B cell (primary cell): ENCODE measurements at regions not wholly inside any gene's neighbourhood (a gene's known extent, or its start where the extent isn't known, plus 50 kb on each side); places are given as distances from the start of the nearest gene placed in this dataset.

Source experiments
- ATAC-seq: fragments of 200-7000 bp; cut with Tn5 transposase; one replicate; pipeline ENCODE4 v1.10.0; 2021; ENCODE audit warnings: low read depth, mild to moderate bottlenecking, moderate number of reproducible peaks, moderate library complexity
- CTCF ChIA-PET: fragments of 350-600 bp; sonication (Branson Sonifier 250); formaldehyde crosslinking; loops from one replicate; lab custom pipeline; 2021; ENCODE audit warnings: antibody characterized with exemption, inconsistent platforms; lab: Charles Lee
- POLR2A ChIA-PET: fragments of 350-600 bp; sonication (Branson Sonifier 250); formaldehyde crosslinking; loops from one replicate; lab custom pipeline; 2021; ENCODE audit warnings: antibody characterized with exemption; lab: Charles Lee
- DNase-seq: peaks from one replicate; pipeline ENCODE4 v3.0.0; 2013
- H2AFZ ChIP-seq: 2 replicates; pipeline ENCODE4 v1.6.1; 2012; ENCODE audit warnings: mild to moderate bottlenecking, low read depth, low read length; ENCODE audit not compliant: insufficient read depth, poor library complexity, severe bottlenecking
- H3K27ac ChIP-seq, 2 donors: 1 replicate in 1 of 2; 2 replicates in 1 of 2; pipeline ENCODE4 v1.5.1; 2012 to 2013; ENCODE audit warnings: low read length in 2 of 2, mild to moderate bottlenecking in 2 of 2, moderate library complexity in 1 of 2
- H3K27me3 ChIP-seq, 4 experiments: fragments of 200-600 bp in 1 of 4; sonication (generic) in 1 of 4; replicated peaks in 1 of 4; 1 replicate in 2 of 4; 2 replicates in 2 of 4; pipeline versions ENCODE4 v1.6.1 to v1.7.0; 2013 to 2016; ENCODE audit warnings: low read length in 3 of 4, mild to moderate bottlenecking in 2 of 4, mixed read lengths in 1 of 4, moderate library complexity in 1 of 4; ENCODE audit not compliant: insufficient read depth in 4 of 4, control insufficient read depth in 3 of 4; ENCODE audit errors: control extremely low read depth in 1 of 4
- H3K36me3 ChIP-seq, 2 experiments: replicated peaks in 1 of 2; 1 replicate in 1 of 2; 2 replicates in 1 of 2; pipeline versions ENCODE4 v1.6.1 to v1.7.1; 2013; ENCODE audit warnings: low read length in 1 of 2; ENCODE audit not compliant: insufficient read depth in 2 of 2, control insufficient read depth in 1 of 2; ENCODE audit errors: control extremely low read depth in 1 of 2, extremely low read depth in 1 of 2
- H3K4me1 ChIP-seq, 2 donors: fragments of 200-600 bp in 1 of 2; sonication (generic) in 1 of 2; 1 replicate in 1 of 2; 2 replicates in 1 of 2; pipeline versions ENCODE4 v1.5.1 to v1.6.1; 2013 to 2017; ENCODE audit warnings: low read length in 2 of 2; ENCODE audit not compliant: control insufficient read depth in 2 of 2, insufficient read depth in 2 of 2
- H3K4me2 ChIP-seq: replicated peaks from 2 replicates; pipeline ENCODE3; 2012; ENCODE audit warnings: mild to moderate bottlenecking, low read depth, low read length; ENCODE audit not compliant: poor library complexity, severe bottlenecking
- H3K4me3 ChIP-seq, 5 experiments: fragments of 200-600 bp in 1 of 5; sonication (generic) in 1 of 5; 1 replicate in 3 of 5; 2 replicates in 2 of 5; pipeline versions ENCODE4 v1.5.1 to v1.7.0; 2011 to 2016; ENCODE audit warnings: low read length in 4 of 5, mild to moderate bottlenecking in 4 of 5, low read depth in 2 of 5, control low read depth in 1 of 5, moderate library complexity in 1 of 5; ENCODE audit not compliant: insufficient read depth in 1 of 5; ENCODE audit errors: control extremely low read depth in 1 of 5, extremely low read depth in 1 of 5
- H3K79me2 ChIP-seq: fragments of 200-600 bp; sonication (generic); one replicate; pipeline ENCODE4 v1.6.0; 2016; ENCODE audit warnings: low read length; ENCODE audit not compliant: control insufficient read depth, insufficient read depth
- H3K9ac ChIP-seq: fragments of 200-600 bp; sonication (generic); 2 replicates; pipeline ENCODE4 v1.6.1; 2017; ENCODE audit warnings: mild to moderate bottlenecking, low read length, moderate library complexity
- H3K9me3 ChIP-seq, 3 donors: one replicate each; pipeline versions ENCODE4 v1.6.1 to v1.7.1; 2013; ENCODE audit warnings: low read length in 2 of 3; ENCODE audit not compliant: control insufficient read depth in 2 of 3, insufficient read depth in 1 of 3; ENCODE audit errors: control extremely low read depth in 1 of 3
- H4K20me1 ChIP-seq: 2 replicates; pipeline ENCODE4 v1.6.0; 2012; ENCODE audit warnings: mild to moderate bottlenecking, low read length; ENCODE audit not compliant: insufficient read depth, control insufficient read depth, poor library complexity, severe bottlenecking
- H3K27ac Mint-ChIP-seq: one replicate; pipeline ENCODE4 v1.8.0; 2021; ENCODE audit warnings: mixed read lengths
- H3K27me3 Mint-ChIP-seq: one replicate; pipeline ENCODE4 v1.8.0; 2021; ENCODE audit warnings: mixed read lengths
- H3K4me1 Mint-ChIP-seq: one replicate; pipeline ENCODE4 v1.8.0; 2021; ENCODE audit warnings: mixed read lengths
- H3K4me3 Mint-ChIP-seq: one replicate; pipeline ENCODE4 v1.8.0; 2021; ENCODE audit warnings: mixed read lengths
- H3K9me3 Mint-ChIP-seq: one replicate; pipeline ENCODE4 v1.8.0; 2022; ENCODE audit warnings: mixed read lengths; ENCODE audit not compliant: insufficient read depth
- CTCF ChIP-seq: fragments of 200-600 bp; IDR thresholded peaks from one replicate; pipeline ENCODE4 v1.8.0; 2022; ENCODE audit warnings: antibody characterized with exemption, mild to moderate bottlenecking
- EZH2 ChIP-seq: IDR thresholded peaks from 2 replicates; pipeline ENCODE4 v1.6.1; 2012; ENCODE audit warnings: borderline replicate concordance, low read depth, mild to moderate bottlenecking, moderate library complexity, low read length; ENCODE audit not compliant: insufficient read depth, poor library complexity, severe bottlenecking
- WGBS: methylation state at CpG from one replicate; pipeline ENCODE4 v1.1.5; 2013; ENCODE audit warnings: missing lambda C conversion rate; ENCODE audit not compliant: insufficient coverage; 5-methylcytosine and 5-hydroxymethylcytosine counted together
- intact Hi-C: fragments of 100-400 bp; cut with micrococcal nuclease; formaldehyde crosslinking; loops from one replicate; pipeline ENCODE4 v1.10.0; 2022

GRCh38 chr11:70910835-70911234, 341.5 kb downstream of the SHANK2 start:
- no peak for DNase-seq
- WGBS = 88% methylated on average over 2 of the region's 7 CpGs
- Histone ChIP-seq H3K79me2 (no peaks in the 10 kb centered on the region), H3K4me1 (no peaks in the 10 kb centered on the region), H4K20me1 (no peaks in the 10 kb centered on the region), H3K4me3 (no peak overlapping the region), H3K9me3 (peaks cover 0 to 13% (median 0%) of the 10 kb centered on the region in 3 donors), H3K27ac (no peak overlapping the region), H3K9ac (no peak overlapping the region), H3K36me3 (no peaks in the 10 kb centered on the region), H2AFZ (no peak overlapping the region), H3K27me3 (no peaks in the 10 kb centered on the region), H3K4me2 (no peak overlapping the region)
- Mint-ChIP-seq H3K4me1 (peaks cover 9% of the 10 kb centered on the region), H3K9me3 (no peaks in the 10 kb centered on the region), H3K27ac (no peak overlapping the region), H3K27me3 (peaks cover 25% of the 10 kb centered on the region), H3K4me3 (no peak overlapping the region)
- ChIA-PET POLR2A (no interaction called here), CTCF (no interaction called here)
- TF ChIP-seq EZH2 (no peak), CTCF (no peak)
- intact Hi-C loops = no loop called here
- ATAC-seq = no peak

GRCh38 chr11:70912226-70912840, 340.0 kb downstream of the SHANK2 start:
- Mint-ChIP-seq H3K4me3 (no peak overlapping the region), H3K27me3 (peaks cover 25% of the 10 kb centered on the region), H3K27ac (no peak overlapping the region), H3K4me1 (peaks cover 9% of the 10 kb centered on the region), H3K9me3 (no peaks in the 10 kb centered on the region)
- no peaks in the 10 kb centered on the region for H3K4me1 ChIP-seq
- no peaks in the 10 kb centered on the region for H3K36me3 ChIP-seq
- H2AFZ ChIP-seq = no peak overlapping the region
- no peak overlapping the region for H3K9ac ChIP-seq
- no peak overlapping the region for H3K4me3 ChIP-seq
- ChIA-PET CTCF (no interaction called here), POLR2A (no interaction called here)
- H3K9me3 ChIP-seq = peaks cover 0 to 9% (median 0%) of the 10 kb centered on the region in 3 donors
- no peaks in the 10 kb centered on the region for H3K79me2 ChIP-seq
- DNase-seq = no peak
- 0% methylated on average over 2 of the region's 11 CpGs for WGBS
- intact Hi-C loops = no loop called here
- H4K20me1 ChIP-seq = no peaks in the 10 kb centered on the region
- no peak for ATAC-seq
- no peak overlapping the region for H3K4me2 ChIP-seq
- H3K27ac ChIP-seq = no peak overlapping the region
- no peak for TF ChIP-seq EZH2
- TF ChIP-seq CTCF = no peak
- no peaks in the 10 kb centered on the region for H3K27me3 ChIP-seq
